Ovary (tissue), 7 donors: ENCODE measurements at regions not wholly inside any gene's neighbourhood (a gene's known extent, or its start where the extent isn't known, plus 50 kb on each side); places are given as distances from the start of the nearest gene placed in this dataset.

ENCODE experiments used
- DNase-seq, 5 donors: peaks; one replicate each; pipeline ENCODE4 v3.0.0-alpha.2; 2019 to 2020
- H3K27ac ChIP-seq, 2 donors: fragments of 200-600 bp; one replicate each; pipeline versions ENCODE4 v1.5.1 to v1.8.0; 2019 to 2022
- H3K27me3 ChIP-seq: fragments of 200-600 bp; one replicate; pipeline ENCODE4 v1.8.0; 2022
- H3K36me3 ChIP-seq: fragments of 200-600 bp; sonication (generic); one replicate; pipeline ENCODE4 v1.5.1; 2019
- H3K4me1 ChIP-seq: one replicate; pipeline ENCODE4 v1.8.1; 2013; ENCODE audit warnings: mild to moderate bottlenecking, moderate library complexity; ENCODE audit not compliant: insufficient read depth
- H3K4me3 ChIP-seq: fragments of 200-600 bp; sonication (generic); one replicate; pipeline ENCODE4 v1.5.1; 2017
- H3K9me3 ChIP-seq, 2 donors: fragments of 200-600 bp in 1 of 2; sonication (generic) in 1 of 2; one replicate each; pipeline versions ENCODE4 v1.5.1 to v1.8.1; 2013 to 2019; ENCODE audit warnings: mild to moderate bottlenecking in 1 of 2, moderate library complexity in 1 of 2
- CTCF ChIP-seq, 3 donors: fragments of 450-650 bp in 2 of 3; fragments of 200-600 bp in 1 of 3; IDR thresholded peaks; one replicate each; pipeline versions ENCODE4 v1.5.1 to v1.8.0; 2016 to 2022; ENCODE audit warnings: antibody characterized with exemption in 3 of 3, mild to moderate bottlenecking in 1 of 3
- EP300 ChIP-seq: sonication (generic); formaldehyde crosslinking; IDR thresholded peaks from one replicate; pipeline ENCODE4 v1.6.1; 2017; ENCODE audit warnings: antibody characterized with exemption
- POLR2A ChIP-seq: fragments of 450-650 bp; IDR thresholded peaks from one replicate; pipeline ENCODE4 v1.6.1; 2017; ENCODE audit warnings: antibody characterized with exemption, mild to moderate bottlenecking, moderate library complexity
- WGBS, 3 donors: extraction: QIAGEN DNeasy Blood & Tissue Kit in 1 of 3; methylation state at CpG; one replicate each; pipeline versions ENCODE4 v1.1.5 to v1.1.7; 2013 to 2017; 5-methylcytosine and 5-hydroxymethylcytosine counted together
- intact Hi-C, 4 donors: fragments of 100-400 bp; cut with DNase I; formaldehyde crosslinking; loops; one replicate each; pipeline versions ENCODE4 v1.11.0 to v1.15.1; 2022 to 2023
- donor health status: DM: no; HTN: no; CAD: no; lungs with moderate emphysema.
- donor health status: DM: no; HTN: no; CAD: no.
- donor health status: Bipolar disorder and iron deficiency.
- donor health status: DM: no; HTN: no; CAD: no.
- donor health status: DM: yes; HTN: yes; CAD: no.

- no peak for DNase-seq
- intact Hi-C loops: loop anchor here in 1 of 4 donors (10.0 kb wide), 1 partner anchor 65 kb away; no protein-coding TSS in a partner anchor
- Histone ChIP-seq H3K4me3 (no peak overlapping the region), H3K4me1 (no peaks in the 10 kb centered on the region), H3K27ac (no peak overlapping the region), H3K9me3 (no peaks in the 10 kb centered on the region), H3K36me3 (no peaks in the 10 kb centered on the region), H3K27me3 (no peaks in the 10 kb centered on the region)
- TF ChIP-seq EP300 (no peak), CTCF (IDR thresholded peaks at IDR 0.05) (no peak), POLR2A (no peak)
- 62 to 70% (median 66%) methylated on average over 4 of the region's 4 CpGs for WGBS, 3 donors
These were observed 51.3 kb upstream of the OR9G4 start for GRCh38 chr11:56799691-56800210.
